ACC112 (cell line): ENCODE measurements at regions not wholly inside any gene's neighbourhood (a gene's known extent, or its start where the extent isn't known, plus 50 kb on each side); places are given as distances from the start of the nearest gene placed in this dataset.
"Not testable (repeated sequence)": the region's sequence is repeated elsewhere in the genome, so short reads cannot be mapped to it uniquely, and the experiment has no call there.

ENCODE experiments used
- H2AFZ ChIP-seq: fragments of 200-600 bp; sonication (generic); one replicate; pipeline ENCODE4 v1.6.0; 2017; ENCODE audit warnings: antibody characterized with exemption, low read length; ENCODE audit not compliant: unreplicated experiment
- H3K27ac ChIP-seq: fragments of 200-600 bp; sonication (generic); 2 replicates; pipeline ENCODE4 v1.5.1; 2014; ENCODE audit warnings: low read depth, mild to moderate bottlenecking, antibody characterized with exemption, low read length, moderate library complexity
- H3K27me3 ChIP-seq: fragments of 200-600 bp; sonication (generic); 2 replicates; pipeline ENCODE4 v1.6.1; 2014; ENCODE audit warnings: mild to moderate bottlenecking, antibody characterized with exemption, low read length, moderate library complexity, mixed read lengths; ENCODE audit not compliant: insufficient read depth
- H3K36me3 ChIP-seq: fragments of 200-600 bp; sonication (generic); 2 replicates; pipeline ENCODE4 v1.6.1; 2016; ENCODE audit warnings: mild to moderate bottlenecking, antibody characterized with exemption, low read length, moderate library complexity, mixed read lengths; ENCODE audit not compliant: insufficient read depth
- H3K4me1 ChIP-seq: fragments of 200-600 bp; sonication (generic); one replicate; pipeline ENCODE4 v1.6.1; 2016; ENCODE audit warnings: low read length, mixed read lengths; ENCODE audit not compliant: insufficient read depth, unreplicated experiment, control insufficient read depth
- H3K4me3 ChIP-seq: fragments of 200-600 bp; sonication (generic); 2 replicates; pipeline ENCODE4 v1.5.1; 2014; ENCODE audit warnings: mild to moderate bottlenecking, low read depth, low read length
- H3K79me2 ChIP-seq: fragments of 200-600 bp; sonication (generic); one replicate; pipeline ENCODE4 v1.6.0; 2016; ENCODE audit warnings: low read length; ENCODE audit not compliant: control insufficient read depth, unreplicated experiment, insufficient read depth

GRCh38 chr13:109403012-109403421 lies 383.4 kb downstream of the IRS2 start:
- Histone ChIP-seq H3K27ac (no peak overlapping the region), H3K79me2 (no peaks in the 10 kb centered on the region), H2AFZ (no peak overlapping the region), H3K4me1 (no peaks in the 10 kb centered on the region), H3K4me3 (no peak overlapping the region), H3K36me3 (no peaks in the 10 kb centered on the region), H3K27me3 (no peaks in the 10 kb centered on the region)

GRCh38 chr13:109401891-109402290 lies 384.5 kb downstream of the IRS2 start:
- no peaks in the 10 kb centered on the region for H3K36me3 ChIP-seq
- H2AFZ ChIP-seq, result no peak overlapping the region
- no peaks in the 10 kb centered on the region for H3K79me2 ChIP-seq
- no peaks in the 10 kb centered on the region for H3K27me3 ChIP-seq
- no peaks in the 10 kb centered on the region for H3K4me1 ChIP-seq
- no peak overlapping the region for H3K27ac ChIP-seq
- no peak overlapping the region for H3K4me3 ChIP-seq

- Histone ChIP-seq H3K27me3 (no peaks in the 10 kb centered on the region), H3K27ac (no peak overlapping the region), H3K79me2 (no peaks in the 10 kb centered on the region), H3K4me3 (no peak overlapping the region), H3K36me3 (no peaks in the 10 kb centered on the region), H3K4me1 (no peaks in the 10 kb centered on the region), H2AFZ (no peak overlapping the region)
Measured at GRCh38 chr13:109401307-109401706, 385.1 kb downstream of the IRS2 start.

DNA sequence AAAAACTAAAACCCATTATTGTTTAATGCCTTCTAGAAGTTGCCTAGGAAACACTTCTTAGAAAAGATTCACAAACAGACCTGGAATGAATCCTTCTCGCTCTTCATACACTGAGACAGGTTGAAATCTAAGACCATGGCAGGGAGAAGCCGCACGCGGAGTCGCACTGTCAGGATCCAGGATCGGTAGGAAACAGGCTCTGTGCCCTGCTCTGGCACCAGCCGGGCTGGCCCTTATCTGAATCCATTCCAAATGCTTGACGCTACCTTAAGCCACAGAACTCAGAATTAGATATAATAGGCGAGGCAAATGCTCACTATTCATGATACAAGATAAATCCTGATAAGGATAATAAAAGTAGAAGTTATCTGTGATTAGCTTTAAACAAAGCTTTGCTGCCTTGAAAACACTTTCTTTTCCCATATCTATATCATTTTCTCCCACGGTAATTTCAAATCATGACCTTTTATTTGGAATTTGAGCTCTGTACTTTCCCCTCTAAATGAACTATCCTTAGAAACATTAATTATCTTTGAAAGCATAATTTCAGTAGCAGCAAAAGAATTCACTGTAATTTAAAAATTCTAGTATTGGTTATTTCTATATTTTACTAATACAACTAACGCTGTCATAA lies 385.6 kb downstream of the IRS2 start:
- H3K4me3 ChIP-seq, result no peak overlapping the region
- no peaks in the 10 kb centered on the region for H3K4me1 ChIP-seq
- no peaks in the 10 kb centered on the region for H3K79me2 ChIP-seq
- no peaks in the 10 kb centered on the region for H3K36me3 ChIP-seq
- no peaks in the 10 kb centered on the region for H3K27me3 ChIP-seq
- H3K27ac ChIP-seq, result no peak overlapping the region
- H2AFZ ChIP-seq, result no peak overlapping the region

DNA sequence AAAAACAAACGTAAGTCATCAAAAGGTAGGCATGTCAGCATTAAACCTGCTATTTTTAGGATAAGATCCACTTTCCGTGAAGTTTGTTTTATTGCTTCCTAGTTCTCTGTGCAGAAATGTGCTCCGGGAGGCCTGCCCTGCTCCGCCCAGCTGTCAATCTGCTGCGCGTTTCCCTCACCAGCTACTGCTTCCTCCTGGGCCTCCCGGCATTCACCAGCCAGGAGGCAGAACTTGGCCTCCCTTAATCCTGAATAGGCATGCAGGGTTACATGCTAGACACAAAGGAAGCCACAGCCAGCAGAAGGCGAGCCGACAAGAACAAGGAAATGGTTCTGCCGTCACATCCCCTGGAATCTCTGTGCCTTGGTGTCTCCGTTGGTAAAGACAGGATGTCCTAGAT lies 386.2 kb downstream of the IRS2 start:
- Histone ChIP-seq H2AFZ (no peak overlapping the region), H3K79me2 (no peaks in the 10 kb centered on the region), H3K4me1 (no peaks in the 10 kb centered on the region), H3K36me3 (no peaks in the 10 kb centered on the region), H3K27ac (no peak overlapping the region), H3K27me3 (no peaks in the 10 kb centered on the region), H3K4me3 (no peak overlapping the region)

DNA sequence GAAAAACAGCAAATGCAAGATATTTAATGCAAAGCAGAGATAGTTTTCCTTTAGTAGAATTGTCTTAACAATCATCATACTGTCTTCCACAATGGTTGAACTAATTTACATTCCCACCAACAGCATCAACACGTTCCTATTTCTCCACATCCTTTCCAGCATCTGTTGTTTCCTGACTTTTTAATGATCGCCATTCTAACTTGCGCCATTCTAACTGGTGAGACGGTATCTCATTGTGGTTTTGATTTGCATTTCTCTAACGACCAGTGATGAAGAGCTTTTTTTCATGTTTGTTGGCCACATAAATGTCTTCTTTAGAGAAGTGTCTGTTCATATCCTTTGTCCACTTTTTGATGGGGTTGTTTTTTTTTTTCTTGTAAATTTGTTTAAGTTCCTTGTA lies 388.3 kb downstream of the IRS2 start:
- H2AFZ ChIP-seq, H3K36me3 ChIP-seq, H3K4me1 ChIP-seq, H3K27me3 ChIP-seq, H3K4me3 ChIP-seq, H3K79me2 ChIP-seq, H3K27ac ChIP-seq: not testable (repeated sequence)

DNA sequence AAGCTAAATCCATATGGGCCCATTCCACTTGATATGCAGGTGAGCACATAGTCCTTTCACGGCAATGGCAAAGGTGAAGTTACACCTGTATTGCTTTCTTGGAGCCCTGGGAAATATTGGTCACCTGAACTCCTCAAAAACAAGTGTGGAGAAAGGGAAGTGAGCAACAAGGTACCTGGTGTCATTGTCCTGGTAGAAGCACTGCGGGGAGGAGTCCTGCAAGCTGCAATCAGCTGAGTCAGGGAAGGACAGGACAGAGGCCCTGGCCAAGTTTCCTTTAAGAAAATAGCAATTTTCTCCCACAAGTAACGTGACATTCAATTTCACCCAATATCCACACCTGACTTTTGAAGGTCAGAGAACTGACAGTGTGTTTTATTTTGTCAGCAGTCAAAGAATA lies 389.1 kb downstream of the IRS2 start:
- Histone ChIP-seq H3K27ac (no peak overlapping the region), H3K4me1 (peaks cover 9% of the 10 kb centered on the region), H3K36me3 (no peaks in the 10 kb centered on the region), H3K27me3 (no peaks in the 10 kb centered on the region), H3K4me3 (no peak overlapping the region), H3K79me2 (no peaks in the 10 kb centered on the region), H2AFZ (no peak overlapping the region)

GRCh38 chr13:109396266-109396665 lies 390.1 kb downstream of the IRS2 start:
- no peaks in the 10 kb centered on the region for H3K36me3 ChIP-seq

GRCh38 chr13:109395014-109395413 lies 391.4 kb downstream of the IRS2 start:
- Histone ChIP-seq H3K4me3 (no peak overlapping the region), H3K36me3 (no peaks in the 10 kb centered on the region), H3K27me3 (no peaks in the 10 kb centered on the region), H3K27ac (no peak overlapping the region), H2AFZ (no peak overlapping the region), H3K79me2 (no peaks in the 10 kb centered on the region), H3K4me1 (peaks cover 14% of the 10 kb centered on the region)

More at GRCh38 chr13:109396266-109396665, 390.1 kb downstream of the IRS2 start:
- H2AFZ ChIP-seq, result no peak overlapping the region
- no peak overlapping the region for H3K4me3 ChIP-seq
- no peak overlapping the region for H3K27ac ChIP-seq
- H3K27me3 ChIP-seq, result no peaks in the 10 kb centered on the region
- H3K79me2 ChIP-seq, result no peaks in the 10 kb centered on the region
- H3K4me1 ChIP-seq, result peaks cover 9% of the 10 kb centered on the region

GRCh38 chr13:109394311-109394988 lies 391.9 kb downstream of the IRS2 start:
- H3K27me3 ChIP-seq, result no peaks in the 10 kb centered on the region
- no peak overlapping the region for H3K4me3 ChIP-seq
- H2AFZ ChIP-seq, result no peak overlapping the region
- H3K36me3 ChIP-seq, result no peaks in the 10 kb centered on the region
- H3K79me2 ChIP-seq, result no peaks in the 10 kb centered on the region
- H3K27ac ChIP-seq, result no peak overlapping the region
- H3K4me1 ChIP-seq, result peaks cover 19% of the 10 kb centered on the region

GRCh38 chr13:109393045-109393444 lies 393.3 kb downstream of the IRS2 start:
- H3K27ac ChIP-seq, result no peak overlapping the region
- H3K4me3 ChIP-seq, result no peak overlapping the region

More at GRCh38 chr13:109393045-109393444, 393.3 kb downstream of the IRS2 start:
- H2AFZ ChIP-seq, result no peak overlapping the region
- no peaks in the 10 kb centered on the region for H3K79me2 ChIP-seq
- H3K36me3 ChIP-seq, result no peaks in the 10 kb centered on the region
- no peaks in the 10 kb centered on the region for H3K27me3 ChIP-seq
- peaks cover 23% of the 10 kb centered on the region for H3K4me1 ChIP-seq
